Renal cortex interstitium (tissue), 11 donors: ENCODE measurements at regions not wholly inside any gene's neighbourhood (a gene's known extent, or its start where the extent isn't known, plus 50 kb on each side); places are given as distances from the start of the nearest gene placed in this dataset.
"Not testable (repeated sequence)": the region's sequence is repeated elsewhere in the genome, so short reads cannot be mapped to it uniquely, and the experiment has no call there.

ENCODE experiments used
- DNase-seq, 11 donors: peaks; one replicate each; pipeline ENCODE4 v3.0.0-alpha.2; 2013; ENCODE audit warnings: low read depth in 9 of 11, low spot score in 4 of 11; ENCODE audit errors: extremely low read depth in 1 of 11

- peak in 7 of 11 donors; percentile 30 to 64 (median 46) for DNase-seq
These were observed 101.3 kb downstream of the IER5 start for GRCh38 chr1:181189691-181190363.

- DNase-seq = no peak
These were observed 102.0 kb downstream of the IER5 start for GRCh38 chr1:181190364-181191035.

GRCh38 chr1:181191494-181192040 is 103.1 kb downstream of the IER5 start:
- no peak for DNase-seq

- no peak for DNase-seq
These were observed 103.8 kb downstream of the IER5 start for GRCh38 chr1:181192316-181192715.

- no peak for DNase-seq
These were observed 114.6 kb downstream of the IER5 start for GRCh38 chr1:181202986-181203555.

- DNase-seq = no peak
These were observed 116.0 kb downstream of the IER5 start for GRCh38 chr1:181204530-181204929.

- DNase-seq = peak in 1 of 11 donors; percentile 12
These were observed 117.4 kb downstream of the IER5 start for GRCh38 chr1:181205901-181206300.

GRCh38 chr1:181206513-181206912 is 118.0 kb downstream of the IER5 start:
- DNase-seq = no peak

GRCh38 chr1:181206979-181207790 is 118.7 kb downstream of the IER5 start:
- DNase-seq = no peak

- no peak for DNase-seq
These were observed 119.6 kb downstream of the IER5 start for GRCh38 chr1:181208083-181208482.

- DNase-seq = no peak
These were observed 120.5 kb downstream of the IER5 start for GRCh38 chr1:181208967-181209366.

GRCh38 chr1:181213056-181213455 is 124.6 kb downstream of the IER5 start:
- DNase-seq = no peak

- DNase-seq = no peak
These were observed 128.1 kb downstream of the IER5 start for GRCh38 chr1:181216591-181216994.

GRCh38 chr1:181219938-181220337 is 131.4 kb downstream of the IER5 start:
- DNase-seq = no peak

GRCh38 chr1:181221078-181221477 is 132.6 kb downstream of the IER5 start:
- DNase-seq = no peak

- DNase-seq = no peak
These were observed 134.5 kb downstream of the IER5 start for GRCh38 chr1:181222972-181223505.

GRCh38 chr1:181226728-181227127 is 138.2 kb downstream of the IER5 start:
- not testable (repeated sequence) for DNase-seq

- DNase-seq = no peak
These were observed 150.6 kb downstream of the IER5 start for GRCh38 chr1:181239086-181239485.

- DNase-seq = not testable (repeated sequence)
These were observed 157.8 kb downstream of the IER5 start for GRCh38 chr1:181246320-181246719.
